Transverse colon (tissue), 4 donors: ENCODE measurements at regions not wholly inside any gene's neighbourhood (a gene's known extent, or its start where the extent isn't known, plus 50 kb on each side); places are given as distances from the start of the nearest gene placed in this dataset.

Experiments used
- EP300 ChIP-seq: sonication (generic); formaldehyde crosslinking; IDR thresholded peaks from one replicate; pipeline ENCODE4 v1.6.1; 2017; ENCODE audit warnings: antibody characterized with exemption, low read depth
- POLR2AphosphoS5 ChIP-seq, 3 donors: sonication (generic); formaldehyde crosslinking; IDR thresholded peaks; one replicate each; pipeline ENCODE4 v1.6.1; 2016; ENCODE audit warnings: antibody characterized with exemption in 3 of 3
- TF ChIP-seq, protein P1 (sequence below), 5 experiments: fragments of 200-600 bp in 3 of 5; fragments of 450-650 bp in 2 of 5; sonication (generic) in 3 of 5; IDR thresholded peaks; 1 replicate in 2 of 5; 2 replicates in 3 of 5; pipeline ENCODE4 v1.5.1; 2016 to 2017; ENCODE audit warnings: antibody characterized with exemption in 5 of 5, inconsistent platforms in 3 of 5, mild to moderate bottlenecking in 2 of 5, moderate library complexity in 1 of 5

DNA sequence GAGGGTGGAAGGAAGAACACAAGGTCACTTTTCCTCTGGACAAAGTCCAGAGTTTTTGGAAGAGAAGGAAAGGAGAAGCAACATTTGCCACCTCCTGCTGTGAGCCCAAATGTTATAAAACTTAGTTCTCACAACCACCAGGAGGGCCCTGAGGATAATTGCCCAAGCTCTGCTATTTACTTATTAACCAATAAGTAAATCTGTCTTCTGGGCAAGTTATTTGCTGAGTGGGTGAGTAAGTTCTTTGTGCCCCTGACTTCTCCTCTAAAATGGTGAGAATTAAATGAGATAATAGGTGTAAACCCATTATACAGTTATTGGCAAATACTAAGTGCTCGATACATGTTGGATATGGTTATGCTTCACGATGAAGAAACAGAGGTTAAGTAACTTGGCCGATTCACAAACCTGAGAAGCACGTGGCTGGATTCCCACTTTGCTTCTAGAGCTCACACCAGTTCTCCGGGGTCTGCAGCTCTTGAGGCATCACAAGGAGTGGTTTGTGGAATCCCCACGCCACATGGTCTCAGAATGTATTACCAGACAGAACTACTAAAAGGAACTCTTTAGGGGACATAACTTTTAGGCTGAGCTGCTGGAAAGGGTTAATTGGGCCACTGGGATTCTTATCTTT, 164.1 kb downstream of the MYCN start:
- TF ChIP-seq, protein P1, sequence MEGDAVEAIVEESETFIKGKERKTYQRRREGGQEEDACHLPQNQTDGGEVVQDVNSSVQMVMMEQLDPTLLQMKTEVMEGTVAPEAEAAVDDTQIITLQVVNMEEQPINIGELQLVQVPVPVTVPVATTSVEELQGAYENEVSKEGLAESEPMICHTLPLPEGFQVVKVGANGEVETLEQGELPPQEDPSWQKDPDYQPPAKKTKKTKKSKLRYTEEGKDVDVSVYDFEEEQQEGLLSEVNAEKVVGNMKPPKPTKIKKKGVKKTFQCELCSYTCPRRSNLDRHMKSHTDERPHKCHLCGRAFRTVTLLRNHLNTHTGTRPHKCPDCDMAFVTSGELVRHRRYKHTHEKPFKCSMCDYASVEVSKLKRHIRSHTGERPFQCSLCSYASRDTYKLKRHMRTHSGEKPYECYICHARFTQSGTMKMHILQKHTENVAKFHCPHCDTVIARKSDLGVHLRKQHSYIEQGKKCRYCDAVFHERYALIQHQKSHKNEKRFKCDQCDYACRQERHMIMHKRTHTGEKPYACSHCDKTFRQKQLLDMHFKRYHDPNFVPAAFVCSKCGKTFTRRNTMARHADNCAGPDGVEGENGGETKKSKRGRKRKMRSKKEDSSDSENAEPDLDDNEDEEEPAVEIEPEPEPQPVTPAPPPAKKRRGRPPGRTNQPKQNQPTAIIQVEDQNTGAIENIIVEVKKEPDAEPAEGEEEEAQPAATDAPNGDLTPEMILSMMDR (IDR thresholded peaks at IDR 0.05) = no peak
- no peak for TF ChIP-seq EP300
- no peak for TF ChIP-seq POLR2AphosphoS5 (IDR thresholded peaks at IDR 0.05)
